ENCODE measurements at regions not wholly inside any gene's neighbourhood (a gene's known extent, or its start where the extent isn't known, plus 50 kb on each side); places are given as distances from the start of the nearest gene placed in this dataset.
"Not testable (repeated sequence)": the region's sequence is repeated elsewhere in the genome, so short reads cannot be mapped to it uniquely, and the experiment has no call there.

DNA sequence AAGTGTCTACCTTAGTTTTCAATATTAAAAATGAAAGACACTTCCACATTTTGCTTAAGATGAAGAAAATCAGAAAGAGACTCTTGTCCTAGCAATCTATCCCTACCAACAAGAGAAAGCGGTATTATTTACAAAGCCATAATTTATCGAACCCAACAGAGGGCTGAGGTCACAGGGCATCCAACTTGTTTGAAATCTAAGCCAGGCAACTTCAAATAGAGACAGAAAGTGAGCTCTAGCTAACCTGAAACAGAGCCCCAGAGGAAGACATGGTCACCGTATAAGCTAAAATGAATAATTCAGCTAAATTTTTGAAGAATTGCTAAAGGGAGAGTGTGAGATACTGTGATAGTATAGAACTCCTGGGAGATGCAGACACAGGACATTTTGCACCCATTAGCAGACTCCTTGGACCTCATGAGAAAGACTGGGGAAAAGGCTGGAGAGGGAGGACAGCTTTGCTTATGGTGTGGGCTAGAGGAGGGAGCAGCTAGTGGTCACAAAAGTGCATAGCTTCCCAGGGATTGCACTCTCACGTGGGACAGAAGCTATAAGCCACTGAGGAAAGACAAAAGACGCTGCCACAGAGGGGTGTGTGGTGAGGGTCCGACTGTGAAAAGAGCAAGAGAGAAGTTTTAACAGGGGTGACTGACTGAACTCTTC, 624.2 kb upstream of the GRIN3A start:
- no peak overlapping the region for H3K4me3 ChIP-seq
- no peaks in the 10 kb centered on the region for H3K36me3 ChIP-seq
- ATAC-seq, result no peak
- H3K9me3 ChIP-seq, result peaks cover 0 to 13% (median 0%) of the 10 kb centered on the region in 11 donors
- DNase-seq, result no peak
- WGBS, 2 donors, result 58 to 64% methylated on average over 6 of the region's 6 CpGs
- TF ChIP-seq, protein P1, sequence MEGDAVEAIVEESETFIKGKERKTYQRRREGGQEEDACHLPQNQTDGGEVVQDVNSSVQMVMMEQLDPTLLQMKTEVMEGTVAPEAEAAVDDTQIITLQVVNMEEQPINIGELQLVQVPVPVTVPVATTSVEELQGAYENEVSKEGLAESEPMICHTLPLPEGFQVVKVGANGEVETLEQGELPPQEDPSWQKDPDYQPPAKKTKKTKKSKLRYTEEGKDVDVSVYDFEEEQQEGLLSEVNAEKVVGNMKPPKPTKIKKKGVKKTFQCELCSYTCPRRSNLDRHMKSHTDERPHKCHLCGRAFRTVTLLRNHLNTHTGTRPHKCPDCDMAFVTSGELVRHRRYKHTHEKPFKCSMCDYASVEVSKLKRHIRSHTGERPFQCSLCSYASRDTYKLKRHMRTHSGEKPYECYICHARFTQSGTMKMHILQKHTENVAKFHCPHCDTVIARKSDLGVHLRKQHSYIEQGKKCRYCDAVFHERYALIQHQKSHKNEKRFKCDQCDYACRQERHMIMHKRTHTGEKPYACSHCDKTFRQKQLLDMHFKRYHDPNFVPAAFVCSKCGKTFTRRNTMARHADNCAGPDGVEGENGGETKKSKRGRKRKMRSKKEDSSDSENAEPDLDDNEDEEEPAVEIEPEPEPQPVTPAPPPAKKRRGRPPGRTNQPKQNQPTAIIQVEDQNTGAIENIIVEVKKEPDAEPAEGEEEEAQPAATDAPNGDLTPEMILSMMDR (IDR thresholded peaks at IDR 0.05), result no peak
- H3K27ac ChIP-seq, result no peak overlapping the region
- H3K4me1 ChIP-seq, result no peaks in the 10 kb centered on the region
- no peaks in the 10 kb centered on the region for H3K27me3 ChIP-seq
- intact Hi-C loops (cut with DNase I), result no loop called here

DNA sequence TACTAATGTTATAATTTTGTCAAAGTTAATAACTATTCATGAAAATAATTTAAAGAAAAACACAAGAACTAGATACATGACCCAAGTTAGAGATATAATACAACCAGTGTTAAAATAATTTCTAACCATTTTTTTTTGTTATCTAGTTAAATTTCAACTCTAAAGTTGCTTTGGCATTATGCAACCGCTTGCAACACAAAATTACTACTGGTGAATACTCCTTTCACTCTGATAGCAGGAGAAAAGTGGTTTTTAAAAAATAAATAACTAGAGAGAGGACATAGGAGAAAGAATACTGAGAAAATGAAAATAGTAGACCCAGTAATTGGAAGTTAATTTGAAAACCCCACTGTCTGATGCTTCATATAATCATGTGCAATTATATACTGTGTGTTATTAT, 622.4 kb upstream of the GRIN3A start:
- intact Hi-C loops (cut with DNase I), result no loop called here
- 79 to 84% methylated on average over 1 of the region's 1 CpG for WGBS, 2 donors
- H3K9me3 ChIP-seq, result peaks cover 0 to 21% (median 7%) of the 10 kb centered on the region in 11 donors
- ATAC-seq, result no peak
- no peak overlapping the region for H3K4me3 ChIP-seq
- DNase-seq, result no peak
- no peaks in the 10 kb centered on the region for H3K27me3 ChIP-seq
- no peaks in the 10 kb centered on the region for H3K36me3 ChIP-seq
- H3K27ac ChIP-seq, result no peak overlapping the region
- TF ChIP-seq, protein P1 (IDR thresholded peaks at IDR 0.05), result no peak
- H3K4me1 ChIP-seq, result no peaks in the 10 kb centered on the region

DNA sequence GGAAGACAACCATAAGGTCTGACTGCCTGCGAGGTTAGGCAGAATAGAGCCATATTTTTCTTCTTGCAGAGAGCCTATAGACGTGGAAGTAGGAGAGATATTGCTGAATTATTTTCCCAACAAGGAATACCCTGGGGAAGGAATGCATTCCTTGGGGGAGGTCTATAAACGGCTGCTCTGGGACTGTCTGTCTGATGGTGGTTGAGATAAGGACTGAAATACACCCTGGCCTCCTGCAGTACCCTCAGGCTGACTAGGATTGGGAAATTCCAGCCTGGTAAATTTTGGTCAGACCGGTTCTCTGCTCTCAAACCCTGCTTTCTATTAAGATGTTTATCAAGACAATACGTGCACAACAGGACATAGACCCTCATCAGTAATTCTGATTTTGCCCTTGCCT, 617.5 kb upstream of the GRIN3A start:
- H3K9me3 ChIP-seq, result peaks cover 0 to 22% (median 8%) of the 10 kb centered on the region in 11 donors
- no peaks in the 10 kb centered on the region for H3K27me3 ChIP-seq
- H3K4me3 ChIP-seq, result no peak overlapping the region
- DNase-seq (no peak), ATAC-seq (no peak)
- TF ChIP-seq, protein P1 (IDR thresholded peaks at IDR 0.05), result no peak
- WGBS, 2 donors, result 76 to 83% methylated on average over 5 of the region's 5 CpGs
- no peaks in the 10 kb centered on the region for H3K4me1 ChIP-seq
- no peak overlapping the region for H3K27ac ChIP-seq
- intact Hi-C loops (cut with DNase I), result no loop called here
- no peaks in the 10 kb centered on the region for H3K36me3 ChIP-seq

DNA sequence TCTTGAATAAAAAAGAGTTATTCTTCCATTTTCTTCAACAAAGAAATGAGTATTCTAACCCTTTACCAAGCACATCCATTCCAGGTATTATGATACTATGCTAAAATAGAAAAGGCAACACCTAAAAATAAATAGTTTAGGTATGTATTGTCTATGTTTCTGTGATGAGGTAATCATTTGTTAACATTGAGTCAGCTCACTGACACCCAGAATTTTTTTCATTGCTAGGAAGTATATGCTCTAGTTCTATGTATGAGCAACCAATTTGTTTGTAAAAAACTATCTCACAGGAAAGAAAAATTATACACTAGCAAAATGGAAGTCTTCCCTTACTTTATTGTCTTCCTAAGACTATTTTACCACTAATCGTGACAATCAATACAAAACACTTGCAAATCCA, 615.6 kb upstream of the GRIN3A start:
- no peak for ATAC-seq

GRCh38 chr9:102337471-102337870, 599.0 kb upstream of the GRIN3A start:
- intact Hi-C loops (cut with DNase I); H3K4me3 ChIP-seq; H3K4me1 ChIP-seq; H3K27me3 ChIP-seq; DNase-seq; ATAC-seq; H3K36me3 ChIP-seq; H3K27ac ChIP-seq: not testable (repeated sequence)
- WGBS, 2 donors, result 79 to 87% methylated on average over 6 of the region's 6 CpGs
- peaks cover 0 to 31% (median 0%) of the 10 kb centered on the region in 11 donors for H3K9me3 ChIP-seq

More for the DNA sequence above, 615.6 kb upstream of the GRIN3A start:
- H3K9me3 ChIP-seq, result peaks cover 0 to 22% (median 8%) of the 10 kb centered on the region in 11 donors
- no peaks in the 10 kb centered on the region for H3K36me3 ChIP-seq
- H3K4me1 ChIP-seq, result no peaks in the 10 kb centered on the region
- H3K27ac ChIP-seq, result no peak overlapping the region
- DNase-seq, result no peak
- H3K4me3 ChIP-seq, result no peak overlapping the region
- no peaks in the 10 kb centered on the region for H3K27me3 ChIP-seq
- TF ChIP-seq, protein P1 (IDR thresholded peaks at IDR 0.05), result no peak
- intact Hi-C loops (cut with DNase I), result no loop called here
- WGBS, 2 donors, result 86 to 93% methylated on average over 1 of the region's 1 CpG
